ENCODE measurements at regions not wholly inside any gene's neighbourhood (a gene's known extent, or its start where the extent isn't known, plus 50 kb on each side); places are given as distances from the start of the nearest gene placed in this dataset.
"Not testable (repeated sequence)": the region's sequence is repeated elsewhere in the genome, so short reads cannot be mapped to it uniquely, and the experiment has no call there.

DNA sequence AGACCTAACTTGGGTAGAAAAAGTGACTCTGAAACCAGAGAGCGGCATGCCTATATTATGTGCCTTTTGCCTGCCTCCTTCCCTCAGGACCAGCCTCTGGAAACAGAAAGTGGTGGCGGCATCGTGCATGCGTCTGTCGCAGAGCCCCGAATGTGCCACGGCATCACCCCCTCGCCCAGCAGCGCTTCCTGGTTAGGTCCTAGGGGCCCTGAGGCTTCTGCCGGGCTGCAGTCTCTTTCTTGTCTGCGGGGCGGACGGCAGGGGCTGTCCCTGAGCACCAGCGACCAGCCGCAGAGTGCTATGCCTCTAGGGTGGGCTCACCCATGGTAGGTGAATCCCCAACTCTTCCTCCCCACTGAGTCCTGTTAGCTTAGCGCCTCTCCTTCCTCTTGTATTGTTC is 68.7 kb downstream of the VSIG4 start:
- H3K4me3 Mint-ChIP-seq (ENCODE audit: low read depth) = no peak overlapping the region
- no peaks in the 10 kb centered on the region for H3K4me1 Mint-ChIP-seq (ENCODE audit: low read depth)
- H3K36me3 Mint-ChIP-seq (ENCODE audit: insufficient read depth) = no peaks in the 10 kb centered on the region
- DNase-seq (ENCODE audit: low spot score, unreplicated experiment) = no peak
- TF ChIP-seq, protein P1, sequence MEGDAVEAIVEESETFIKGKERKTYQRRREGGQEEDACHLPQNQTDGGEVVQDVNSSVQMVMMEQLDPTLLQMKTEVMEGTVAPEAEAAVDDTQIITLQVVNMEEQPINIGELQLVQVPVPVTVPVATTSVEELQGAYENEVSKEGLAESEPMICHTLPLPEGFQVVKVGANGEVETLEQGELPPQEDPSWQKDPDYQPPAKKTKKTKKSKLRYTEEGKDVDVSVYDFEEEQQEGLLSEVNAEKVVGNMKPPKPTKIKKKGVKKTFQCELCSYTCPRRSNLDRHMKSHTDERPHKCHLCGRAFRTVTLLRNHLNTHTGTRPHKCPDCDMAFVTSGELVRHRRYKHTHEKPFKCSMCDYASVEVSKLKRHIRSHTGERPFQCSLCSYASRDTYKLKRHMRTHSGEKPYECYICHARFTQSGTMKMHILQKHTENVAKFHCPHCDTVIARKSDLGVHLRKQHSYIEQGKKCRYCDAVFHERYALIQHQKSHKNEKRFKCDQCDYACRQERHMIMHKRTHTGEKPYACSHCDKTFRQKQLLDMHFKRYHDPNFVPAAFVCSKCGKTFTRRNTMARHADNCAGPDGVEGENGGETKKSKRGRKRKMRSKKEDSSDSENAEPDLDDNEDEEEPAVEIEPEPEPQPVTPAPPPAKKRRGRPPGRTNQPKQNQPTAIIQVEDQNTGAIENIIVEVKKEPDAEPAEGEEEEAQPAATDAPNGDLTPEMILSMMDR (IDR thresholded peaks at IDR 0.05; ENCODE audit: unreplicated experiment) = no peak
- H3K27me3 Mint-ChIP-seq = no peaks in the 10 kb centered on the region
- H3K27ac Mint-ChIP-seq = no peak overlapping the region
- peaks cover 7% of the 10 kb centered on the region for H3K9me3 Mint-ChIP-seq (ENCODE audit: low read depth)

DNA sequence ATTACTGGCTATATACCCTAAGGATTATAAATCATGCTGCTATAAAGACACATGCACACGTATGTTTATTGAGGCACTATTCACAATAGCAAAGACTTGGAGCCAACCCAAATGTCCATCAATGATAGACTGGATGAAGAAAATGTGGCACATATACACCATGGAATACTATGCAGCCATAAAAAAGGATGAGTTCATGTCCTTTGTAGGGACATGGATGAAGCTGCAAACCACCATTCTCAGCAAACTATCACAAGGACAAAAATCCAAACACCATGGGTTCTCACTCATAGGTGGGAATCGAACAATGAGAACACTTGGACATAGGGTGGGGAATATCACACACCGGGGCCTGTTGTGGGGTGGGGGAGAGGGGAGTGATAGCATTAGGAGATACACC is 72.7 kb downstream of the VSIG4 start:
- not testable (repeated sequence) for H3K36me3 Mint-ChIP-seq (ENCODE audit: insufficient read depth); H3K4me1 Mint-ChIP-seq (ENCODE audit: low read depth); H3K4me3 Mint-ChIP-seq (ENCODE audit: low read depth); DNase-seq (ENCODE audit: low spot score, unreplicated experiment); H3K27me3 Mint-ChIP-seq; H3K27ac Mint-ChIP-seq
- H3K9me3 Mint-ChIP-seq (ENCODE audit: low read depth) = peaks cover 18% of the 10 kb centered on the region

DNA sequence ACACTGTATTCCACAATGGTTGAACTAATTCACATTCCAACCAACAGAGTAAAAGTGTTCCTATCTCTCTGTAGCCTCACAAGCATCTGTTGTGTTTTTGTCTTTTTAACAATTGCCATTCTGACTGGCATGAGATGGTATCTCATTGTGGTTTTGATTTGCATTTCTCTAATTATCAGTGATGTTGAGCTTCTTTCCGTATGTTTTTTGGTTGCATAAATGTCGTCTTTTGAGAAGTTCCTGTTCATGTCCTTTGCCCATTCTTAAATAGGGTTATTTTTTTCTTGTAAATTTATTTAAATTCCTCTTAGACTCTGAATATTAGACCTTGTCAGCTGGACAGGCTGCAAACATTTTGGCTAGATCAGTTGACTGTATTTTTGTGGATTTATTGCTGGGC is 78.2 kb downstream of the VSIG4 start:
- H3K27ac Mint-ChIP-seq = no peak overlapping the region
- H3K27me3 Mint-ChIP-seq = no peaks in the 10 kb centered on the region
- H3K36me3 Mint-ChIP-seq (ENCODE audit: insufficient read depth) = no peaks in the 10 kb centered on the region
- H3K4me1 Mint-ChIP-seq (ENCODE audit: low read depth) = no peaks in the 10 kb centered on the region
- DNase-seq (ENCODE audit: low spot score, unreplicated experiment) = no peak
- peaks cover 28% of the 10 kb centered on the region for H3K9me3 Mint-ChIP-seq (ENCODE audit: low read depth)
- TF ChIP-seq, protein P1 (IDR thresholded peaks at IDR 0.05; ENCODE audit: unreplicated experiment) = no peak
- H3K4me3 Mint-ChIP-seq (ENCODE audit: low read depth) = no peak overlapping the region

DNA sequence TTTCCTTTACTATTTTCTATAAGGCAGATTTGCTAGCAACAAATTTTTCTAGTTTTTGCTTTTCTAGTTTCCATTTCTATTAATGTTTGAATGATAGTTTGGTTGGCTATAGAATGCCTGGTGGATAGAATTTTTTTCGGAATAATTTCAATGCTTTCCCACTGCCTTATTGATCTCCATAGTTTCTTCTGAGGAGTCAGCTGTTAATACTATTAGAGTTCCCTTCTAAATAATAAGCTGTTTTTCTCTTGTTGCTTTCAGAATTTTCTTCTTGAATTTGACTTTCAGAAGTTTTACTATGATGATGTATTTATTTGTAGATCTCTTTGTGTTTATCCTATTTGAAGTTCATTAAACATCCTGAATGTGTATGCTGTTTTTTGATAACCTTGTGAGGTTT is 91.8 kb downstream of the VSIG4 start:
- Mint-ChIP-seq H3K27ac (no peak overlapping the region), H3K27me3 (no peaks in the 10 kb centered on the region), H3K36me3 (ENCODE audit: insufficient read depth) (peaks cover 4% of the 10 kb centered on the region), H3K4me3 (ENCODE audit: low read depth) (no peak overlapping the region), H3K4me1 (ENCODE audit: low read depth) (no peaks in the 10 kb centered on the region), H3K9me3 (ENCODE audit: low read depth) (peaks cover 63% of the 10 kb centered on the region)
- TF ChIP-seq, protein P1 (IDR thresholded peaks at IDR 0.05; ENCODE audit: unreplicated experiment) = no peak
- DNase-seq (ENCODE audit: low spot score, unreplicated experiment) = no peak

DNA sequence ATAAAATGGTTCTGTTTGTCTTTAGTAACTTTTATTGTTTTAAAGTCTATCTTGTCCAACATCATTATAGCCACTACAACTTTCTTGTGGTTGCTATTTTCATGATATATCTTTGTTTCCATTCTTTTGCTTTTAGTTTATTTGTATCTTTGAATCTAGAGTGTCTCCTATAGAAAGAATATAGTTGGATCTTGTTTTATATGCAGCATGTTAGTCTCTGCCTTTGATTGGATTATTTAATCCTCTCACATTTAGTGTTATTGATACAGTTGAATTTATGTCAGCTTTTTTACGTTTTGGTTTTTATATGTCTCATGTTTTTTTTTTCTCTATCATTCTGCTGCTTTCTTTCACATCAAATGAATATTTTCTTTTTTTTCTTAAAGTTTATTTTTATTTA is 98.1 kb downstream of the VSIG4 start:
- Mint-ChIP-seq H3K36me3 (ENCODE audit: insufficient read depth) (peaks cover 4% of the 10 kb centered on the region), H3K9me3 (ENCODE audit: low read depth) (peaks cover 59% of the 10 kb centered on the region)

DNA sequence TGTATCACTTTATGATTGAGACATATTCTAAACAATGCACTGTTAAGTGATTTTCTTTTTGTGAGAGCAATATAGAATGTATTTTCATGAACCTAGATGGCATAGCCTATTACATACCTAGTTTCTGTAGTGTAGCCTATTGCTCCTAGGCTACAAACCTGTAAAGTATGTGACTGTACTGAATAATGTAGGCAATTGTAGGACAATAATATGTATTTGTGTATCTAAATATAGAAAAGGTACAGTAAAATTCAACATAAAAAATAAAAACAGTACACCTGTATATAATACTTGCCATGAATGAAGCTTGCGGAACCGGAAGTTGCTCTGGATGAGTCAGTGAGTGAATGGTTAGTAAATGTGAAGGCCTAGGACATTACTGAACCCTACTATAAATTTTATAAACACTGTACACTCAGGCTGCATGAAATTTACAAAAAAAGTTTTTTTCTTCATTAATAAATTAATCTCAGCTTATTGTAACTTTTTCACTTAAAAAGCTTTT is 106.7 kb downstream of the VSIG4 start:
- Mint-ChIP-seq H3K27ac (no peak overlapping the region), H3K4me1 (ENCODE audit: low read depth) (no peaks in the 10 kb centered on the region), H3K4me3 (ENCODE audit: low read depth) (no peak overlapping the region), H3K36me3 (ENCODE audit: insufficient read depth) (peaks cover 2% of the 10 kb centered on the region), H3K9me3 (ENCODE audit: low read depth) (peaks cover 20% of the 10 kb centered on the region), H3K27me3 (no peaks in the 10 kb centered on the region)
- TF ChIP-seq, protein P1 (IDR thresholded peaks at IDR 0.05; ENCODE audit: unreplicated experiment) = no peak
- no peak for DNase-seq (ENCODE audit: low spot score, unreplicated experiment)

More for the DNA sequence above, 98.1 kb downstream of the VSIG4 start:
- no peaks in the 10 kb centered on the region for H3K27me3 Mint-ChIP-seq
- no peaks in the 10 kb centered on the region for H3K4me1 Mint-ChIP-seq (ENCODE audit: low read depth)
- TF ChIP-seq, protein P1 (IDR thresholded peaks at IDR 0.05; ENCODE audit: unreplicated experiment) = no peak
- H3K27ac Mint-ChIP-seq = no peak overlapping the region
- no peak overlapping the region for H3K4me3 Mint-ChIP-seq (ENCODE audit: low read depth)
- DNase-seq (ENCODE audit: low spot score, unreplicated experiment) = no peak
